ENCODE measurements at regions not wholly inside any gene's neighbourhood (a gene's known extent, or its start where the extent isn't known, plus 50 kb on each side); places are given as distances from the start of the nearest gene placed in this dataset.

GRCh38 chr3:8403996-8404395 lies 97.6 kb upstream of the LMCD1 start:
- no peak for TF ChIP-seq MXI1 (IDR thresholded peaks at IDR 0.05; ENCODE audit: borderline replicate concordance, low read depth, low read length)
- no peak for TF ChIP-seq SMC3 (IDR thresholded peaks at IDR 0.05; ENCODE audit: low read depth, low read length)
- no peak for TF ChIP-seq ELK1 (IDR thresholded peaks at IDR 0.05; ENCODE audit: borderline replicate concordance, low read depth, low read length)
- no peak for TF ChIP-seq CTCF (conservative IDR thresholded peaks at IDR 0.05; ENCODE audit: low read depth, low read length)
- TF ChIP-seq POLR2A (IDR thresholded peaks at IDR 0.05; ENCODE audit: low read depth, low read length) = no peak

All from IMR-90 (cell line).